ENCODE measurements at regions not wholly inside any gene's neighbourhood (a gene's known extent, or its start where the extent isn't known, plus 50 kb on each side); places are given as distances from the start of the nearest gene placed in this dataset.

DNA sequence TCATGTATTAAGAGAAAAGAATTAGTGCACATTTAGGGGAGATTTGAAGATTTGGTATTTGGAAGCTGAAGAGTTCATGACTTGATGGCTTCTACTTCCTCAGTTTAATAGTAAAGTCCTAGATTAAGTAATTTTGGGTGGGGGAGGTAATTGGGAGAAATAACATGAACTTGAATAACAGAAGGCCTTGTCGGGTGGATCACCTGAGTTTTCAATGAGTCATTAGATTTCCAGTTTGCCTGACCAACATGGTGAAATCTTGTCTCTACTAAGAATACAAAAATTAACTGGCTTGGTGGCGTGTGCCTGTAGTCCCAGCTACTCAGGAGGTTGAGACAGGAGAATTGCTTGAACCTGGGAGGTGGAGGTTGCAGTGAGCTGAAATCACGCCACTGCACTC, 181.0 kb downstream of the GJA1 start:
- TF ChIP-seq POLR2AphosphoS5 (IDR thresholded peaks at IDR 0.05; ENCODE audit: low read depth, low read length) (no peak), SIN3A (IDR thresholded peaks at IDR 0.05; ENCODE audit: borderline replicate concordance, insufficient read depth, low read length) (no peak), REST (IDR thresholded peaks at IDR 0.05; ENCODE audit: insufficient read depth in 1 of 2, low read depth in 2 of 2, low read length in 2 of 2) (no peak)

All from PFSK-1 (cell line).